ENCODE measurements at regions not wholly inside any gene's neighbourhood (a gene's known extent, or its start where the extent isn't known, plus 50 kb on each side); places are given as distances from the start of the nearest gene placed in this dataset.
A peak's percentile ranks its signal among the peaks of the same experiment; 100 is the strongest.

DNA sequence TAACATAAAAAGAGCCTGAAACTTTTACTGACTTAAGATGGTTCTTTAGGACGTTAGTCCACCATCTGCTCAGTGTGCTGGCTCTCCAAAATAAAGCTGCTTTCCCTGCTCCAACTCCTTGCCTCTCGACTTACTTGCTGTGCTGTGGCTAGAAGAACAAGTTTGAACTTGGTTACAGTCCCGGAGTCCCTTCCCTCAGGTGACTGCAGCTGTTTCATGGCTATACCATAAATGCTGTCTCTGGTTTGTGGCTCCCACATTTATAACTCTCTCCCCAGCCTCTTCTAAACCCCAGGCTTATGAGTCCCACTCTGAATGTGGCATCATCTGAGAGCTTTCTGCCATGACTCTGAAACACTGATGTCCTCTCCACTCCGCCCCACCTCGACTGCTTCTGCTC lies 166.2 kb upstream of the ADRA1D start:
- TF ChIP-seq FOXP2 (optimal IDR thresholded peaks at IDR 0.05; ENCODE audit: control extremely low read depth, extremely low read length, insufficient read depth): no peak
- TF ChIP-seq EZH2 (IDR thresholded peaks at IDR 0.05): no peak
- no peak for TF ChIP-seq POLR2AphosphoS5 (IDR thresholded peaks at IDR 0.05; ENCODE audit: borderline replicate concordance, low read depth, low read length)
- H3K9ac ChIP-seq (ENCODE audit: insufficient read length): no peak overlapping the region
- no peak for DNase-seq (ENCODE audit: low read depth, low spot score)
- H3K4me3 ChIP-seq: no peak overlapping the region
- no peak overlapping the region for H3K27ac ChIP-seq
- no peaks in the 10 kb centered on the region for H3K9me3 ChIP-seq (ENCODE audit: low read depth, low read length)
- H3K36me3 ChIP-seq (ENCODE audit: insufficient read depth, low read length): no peaks in the 10 kb centered on the region

DNA sequence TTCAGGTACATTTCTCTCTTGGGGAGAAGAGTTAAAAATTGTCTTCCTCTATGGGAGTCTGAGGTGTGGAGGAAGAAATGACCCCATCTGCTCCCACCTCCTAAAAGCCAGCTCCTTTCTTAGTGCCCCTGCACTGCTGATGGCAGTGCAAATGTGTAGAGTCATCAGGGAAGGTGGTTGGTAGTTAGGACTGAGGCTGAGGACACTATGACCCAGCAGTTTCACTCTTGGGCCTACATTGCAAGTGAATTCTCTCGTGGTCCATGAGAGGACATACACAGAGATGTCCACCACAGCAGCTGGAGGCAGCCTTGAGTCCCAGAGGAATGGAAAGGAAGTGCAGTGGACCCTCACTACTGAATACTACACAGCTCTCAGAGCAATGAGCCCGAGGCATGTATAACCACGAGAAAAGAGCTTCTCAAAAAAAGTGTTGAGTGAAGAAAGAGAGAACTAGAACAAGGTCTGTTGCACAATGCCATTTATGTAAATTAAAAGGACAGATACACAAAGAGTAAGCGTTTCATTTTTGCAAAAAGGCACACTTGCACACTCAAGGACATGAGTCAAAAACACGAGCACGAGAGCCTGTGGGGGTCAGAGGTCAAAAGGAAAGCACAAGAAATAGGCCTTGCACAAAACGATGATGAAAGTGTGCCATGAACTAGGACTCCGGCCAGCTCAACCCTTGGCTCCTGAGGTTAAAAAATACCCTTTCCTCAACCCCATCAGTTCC lies 164.4 kb upstream of the ADRA1D start:
- Histone ChIP-seq H3K9ac (ENCODE audit: insufficient read length) (no peak overlapping the region), H3K27ac (no peak overlapping the region), H3K4me3 (no peak overlapping the region), H3K36me3 (ENCODE audit: insufficient read depth, low read length) (no peaks in the 10 kb centered on the region), H3K9me3 (ENCODE audit: low read depth, low read length) (no peaks in the 10 kb centered on the region)
- no peak for DNase-seq (ENCODE audit: low read depth, low spot score)
- TF ChIP-seq EZH2 (IDR thresholded peaks at IDR 0.05): no peak

DNA sequence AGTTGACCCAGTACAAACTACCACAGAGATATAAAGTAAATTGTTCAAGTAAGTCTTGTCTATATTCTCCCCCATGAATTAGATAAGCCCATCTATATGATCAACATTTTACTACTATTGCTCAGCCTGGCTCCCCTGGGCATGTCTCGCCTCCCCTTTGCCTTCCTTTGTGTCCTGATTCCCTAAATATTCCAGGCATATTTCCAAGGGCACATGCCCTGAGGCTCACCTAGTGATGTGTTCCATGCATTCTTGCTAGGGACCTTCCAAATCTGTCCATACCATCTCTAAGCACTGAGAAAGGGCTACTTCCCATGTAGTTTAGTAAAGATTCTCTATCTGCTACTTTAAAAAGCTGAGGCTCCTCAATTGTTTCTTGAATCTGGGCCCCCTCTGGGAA lies 163.1 kb upstream of the ADRA1D start:
- H3K4me3 ChIP-seq: no peak overlapping the region
- DNase-seq (ENCODE audit: low read depth, low spot score): no peak
- TF ChIP-seq EZH2 (IDR thresholded peaks at IDR 0.05): no peak
- TF ChIP-seq POLR2AphosphoS5 (IDR thresholded peaks at IDR 0.05; ENCODE audit: borderline replicate concordance, low read depth, low read length): no peak
- TF ChIP-seq FOXP2 (optimal IDR thresholded peaks at IDR 0.05; ENCODE audit: control extremely low read depth, extremely low read length, insufficient read depth): no peak
- no peak overlapping the region for H3K27ac ChIP-seq
- no peak overlapping the region for H3K9ac ChIP-seq (ENCODE audit: insufficient read length)
- H3K36me3 ChIP-seq (ENCODE audit: insufficient read depth, low read length): no peaks in the 10 kb centered on the region
- H3K9me3 ChIP-seq (ENCODE audit: low read depth, low read length): no peaks in the 10 kb centered on the region

DNA sequence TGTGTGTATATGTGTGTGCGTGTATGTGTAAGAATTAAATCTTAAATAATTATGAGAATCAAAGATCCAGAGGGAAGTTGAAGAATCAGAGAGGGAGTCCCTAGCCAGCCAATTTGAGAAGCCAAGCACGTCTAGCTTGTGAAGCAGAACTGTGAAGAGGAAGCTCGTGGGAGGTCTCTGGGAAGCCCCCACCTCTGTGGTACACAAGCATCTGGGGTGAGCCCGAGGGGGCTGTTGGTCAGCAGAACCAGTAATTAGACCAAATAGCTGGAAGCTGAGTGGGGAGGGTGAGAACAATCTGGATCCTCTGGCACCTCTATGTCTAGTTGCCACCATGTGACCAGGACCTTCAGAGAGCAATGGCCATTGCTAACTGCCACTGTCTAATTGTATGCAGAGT lies 162.7 kb upstream of the ADRA1D start:
- H3K27ac ChIP-seq: no peak overlapping the region
- H3K9me3 ChIP-seq (ENCODE audit: low read depth, low read length): no peaks in the 10 kb centered on the region
- H3K4me3 ChIP-seq: no peak overlapping the region
- H3K9ac ChIP-seq (ENCODE audit: insufficient read length): no peak overlapping the region
- no peaks in the 10 kb centered on the region for H3K36me3 ChIP-seq (ENCODE audit: insufficient read depth, low read length)
- DNase-seq (ENCODE audit: low read depth, low spot score): no peak
- TF ChIP-seq POLR2AphosphoS5 (IDR thresholded peaks at IDR 0.05; ENCODE audit: borderline replicate concordance, low read depth, low read length) (no peak), FOXP2 (optimal IDR thresholded peaks at IDR 0.05; ENCODE audit: control extremely low read depth, extremely low read length, insufficient read depth) (no peak), EZH2 (IDR thresholded peaks at IDR 0.05) (no peak)

DNA sequence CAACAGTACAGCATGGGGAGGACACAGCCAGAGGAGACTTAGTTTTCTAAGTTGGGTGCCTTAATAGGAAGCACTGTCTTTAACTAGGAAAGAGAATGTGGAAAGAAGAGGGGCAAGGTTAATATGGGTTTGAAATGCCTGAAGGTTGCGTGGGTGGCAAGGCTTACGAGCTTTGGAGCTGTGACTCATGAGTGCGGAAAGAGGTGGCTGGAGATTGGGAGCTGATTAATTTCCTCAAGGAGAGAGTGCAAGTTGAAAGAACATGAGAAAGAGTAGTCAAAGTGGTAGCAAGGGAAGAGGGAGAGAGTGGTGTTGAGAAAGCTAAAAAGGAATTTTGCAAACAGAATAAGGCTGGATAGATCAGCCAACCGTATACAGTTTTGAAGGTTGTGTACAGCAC lies 157.5 kb upstream of the ADRA1D start:
- Histone ChIP-seq H3K4me3 (no peak overlapping the region), H3K9me3 (ENCODE audit: low read depth, low read length) (no peaks in the 10 kb centered on the region), H3K36me3 (ENCODE audit: insufficient read depth, low read length) (no peaks in the 10 kb centered on the region), H3K27ac (no peak overlapping the region), H3K9ac (ENCODE audit: insufficient read length) (no peak overlapping the region)
- no peak for DNase-seq (ENCODE audit: low read depth, low spot score)
- no peak for TF ChIP-seq POLR2AphosphoS5 (IDR thresholded peaks at IDR 0.05; ENCODE audit: borderline replicate concordance, low read depth, low read length)
- TF ChIP-seq FOXP2 (optimal IDR thresholded peaks at IDR 0.05; ENCODE audit: control extremely low read depth, extremely low read length, insufficient read depth): no peak
- TF ChIP-seq EZH2 (IDR thresholded peaks at IDR 0.05): no peak

DNA sequence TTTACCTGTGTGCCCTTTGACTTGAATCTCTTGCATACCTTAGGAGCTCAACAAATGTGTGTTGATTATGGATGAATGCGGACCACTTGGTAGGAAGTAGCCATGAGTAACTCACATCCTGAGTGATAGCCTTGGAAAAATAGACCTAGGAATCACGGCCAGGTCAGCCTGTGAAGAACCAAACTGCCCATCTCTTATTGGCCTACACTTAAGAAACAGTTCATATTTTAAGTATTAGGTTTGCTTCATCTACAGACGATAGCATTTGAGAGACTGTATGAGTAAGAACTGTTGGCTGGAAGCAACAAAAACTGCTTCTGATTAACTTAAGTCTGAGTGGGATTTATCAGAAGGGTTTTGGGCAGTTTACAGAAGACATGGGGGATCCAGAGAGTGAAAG lies 152.5 kb upstream of the ADRA1D start:
- Histone ChIP-seq H3K9me3 (ENCODE audit: low read depth, low read length) (0 out of 2 replicates have a peak, but pooled peaks cover 7% of the 10 kb centered on the region), H3K9ac (ENCODE audit: insufficient read length) (no peak overlapping the region), H3K27ac (no peak overlapping the region), H3K36me3 (ENCODE audit: insufficient read depth, low read length) (no peaks in the 10 kb centered on the region), H3K4me3 (no peak overlapping the region)
- DNase-seq (ENCODE audit: low read depth, low spot score): no peak
- TF ChIP-seq POLR2AphosphoS5 (IDR thresholded peaks at IDR 0.05; ENCODE audit: borderline replicate concordance, low read depth, low read length): no peak
- TF ChIP-seq FOXP2 (optimal IDR thresholded peaks at IDR 0.05; ENCODE audit: control extremely low read depth, extremely low read length, insufficient read depth): no peak
- TF ChIP-seq EZH2 (IDR thresholded peaks at IDR 0.05): no peak

DNA sequence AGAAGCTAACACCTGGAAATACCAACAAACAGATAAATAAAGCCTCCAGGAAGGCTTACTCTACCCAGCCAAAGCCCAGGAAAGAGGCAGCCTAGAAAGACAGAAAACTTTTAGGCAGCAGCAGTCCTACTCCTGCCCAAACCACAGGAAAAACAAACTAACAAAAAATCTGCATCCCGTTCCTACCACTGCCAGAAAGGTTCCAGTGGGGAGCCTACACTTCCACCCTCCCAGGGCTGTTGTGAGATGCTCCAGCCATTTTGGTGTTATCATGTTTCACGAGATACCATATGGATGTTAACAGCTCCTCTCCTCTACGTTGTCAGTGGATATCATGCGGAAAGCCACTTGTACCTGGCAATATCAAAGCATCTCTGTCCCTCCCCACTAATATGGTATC lies 135.9 kb upstream of the ADRA1D start:
- no peak overlapping the region for H3K9ac ChIP-seq (ENCODE audit: insufficient read length)
- no peak overlapping the region for H3K4me3 ChIP-seq
- H3K27ac ChIP-seq: no peak overlapping the region
- no peaks in the 10 kb centered on the region for H3K36me3 ChIP-seq (ENCODE audit: insufficient read depth, low read length)
- no peaks in the 10 kb centered on the region for H3K9me3 ChIP-seq (ENCODE audit: low read depth, low read length)
- DNase-seq (ENCODE audit: low read depth, low spot score): no peak
- TF ChIP-seq POLR2AphosphoS5 (IDR thresholded peaks at IDR 0.05; ENCODE audit: borderline replicate concordance, low read depth, low read length) (no peak), EZH2 (IDR thresholded peaks at IDR 0.05) (no peak), FOXP2 (optimal IDR thresholded peaks at IDR 0.05; ENCODE audit: control extremely low read depth, extremely low read length, insufficient read depth) (no peak)

DNA sequence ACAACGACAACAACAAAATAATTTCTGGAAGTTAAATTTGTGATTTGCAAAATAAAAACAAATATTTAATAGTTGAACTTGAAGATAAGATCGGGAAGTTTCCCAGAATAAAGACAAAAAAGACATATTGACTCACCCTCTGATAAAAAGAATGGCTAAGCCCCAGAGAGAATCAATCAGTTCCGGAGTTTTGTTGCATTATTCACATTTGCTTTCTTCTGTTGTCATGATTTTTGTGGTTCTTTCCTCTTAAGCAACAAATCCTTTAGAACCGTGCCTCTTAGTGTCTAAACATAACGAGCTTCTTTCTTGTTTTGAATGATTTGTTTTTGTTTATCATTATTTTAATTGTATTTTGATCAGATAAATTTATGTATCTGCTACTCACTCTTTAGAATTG lies 134.9 kb upstream of the ADRA1D start:
- no peaks in the 10 kb centered on the region for H3K9me3 ChIP-seq (ENCODE audit: low read depth, low read length)
- no peak overlapping the region for H3K4me3 ChIP-seq
- no peak overlapping the region for H3K9ac ChIP-seq (ENCODE audit: insufficient read length)
- TF ChIP-seq EZH2 (IDR thresholded peaks at IDR 0.05) (no peak), FOXP2 (optimal IDR thresholded peaks at IDR 0.05; ENCODE audit: control extremely low read depth, extremely low read length, insufficient read depth) (no peak), POLR2AphosphoS5 (IDR thresholded peaks at IDR 0.05; ENCODE audit: borderline replicate concordance, low read depth, low read length) (no peak)
- peak; percentile 69 for DNase-seq (ENCODE audit: low read depth, low spot score)
- no peaks in the 10 kb centered on the region for H3K36me3 ChIP-seq (ENCODE audit: insufficient read depth, low read length)
- H3K27ac ChIP-seq: no peak overlapping the region

DNA sequence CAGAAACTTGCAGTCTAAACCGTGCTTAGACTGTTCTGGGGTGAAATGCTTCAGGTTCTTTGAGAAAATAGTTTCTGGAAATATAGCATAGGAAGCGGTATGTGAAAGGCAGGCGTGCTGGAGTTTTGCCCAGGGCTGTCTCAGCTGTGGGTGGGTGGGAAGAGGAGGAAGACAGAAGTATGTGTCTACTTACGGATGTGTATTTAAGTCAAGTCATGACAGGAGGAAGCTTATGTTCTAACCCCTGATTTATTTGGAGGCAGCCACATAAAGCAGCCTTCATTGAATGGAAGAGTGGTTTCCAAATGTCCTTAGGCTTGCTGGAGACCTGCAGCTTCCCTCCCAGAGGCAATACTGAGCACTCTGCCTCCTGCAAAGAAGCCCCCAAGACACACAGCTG lies 126.8 kb upstream of the ADRA1D start:
- DNase-seq (ENCODE audit: low read depth, low spot score): peak; percentile 85
- peak overlapping the region; percentile 54 for H3K4me3 ChIP-seq
- no peak overlapping the region for H3K9ac ChIP-seq (ENCODE audit: insufficient read length)
- TF ChIP-seq EZH2 (IDR thresholded peaks at IDR 0.05) (no peak), POLR2AphosphoS5 (IDR thresholded peaks at IDR 0.05; ENCODE audit: borderline replicate concordance, low read depth, low read length) (peak; percentile 53; the same call in 1 of the 2 replicates), FOXP2 (optimal IDR thresholded peaks at IDR 0.05; ENCODE audit: control extremely low read depth, extremely low read length, insufficient read depth) (peak; percentile 9)
- H3K9me3 ChIP-seq (ENCODE audit: low read depth, low read length): no peaks in the 10 kb centered on the region
- peak overlapping the region; percentile 71; the same call in 1 of the 2 replicates for H3K27ac ChIP-seq
- H3K36me3 ChIP-seq (ENCODE audit: insufficient read depth, low read length): no peaks in the 10 kb centered on the region
